MG63 (cell line): ENCODE measurements at regions not wholly inside any gene's neighbourhood (a gene's known extent, or its start where the extent isn't known, plus 50 kb on each side); places are given as distances from the start of the nearest gene placed in this dataset.
"Not testable (repeated sequence)": the region's sequence is repeated elsewhere in the genome, so short reads cannot be mapped to it uniquely, and the experiment has no call there.

Experiments
- DNase-seq: peaks from one replicate; pipeline ENCODE4 v3.0.0-alpha.2; 2020
- H3K27me3 ChIP-seq: fragments of 250-450 bp; sonication (Bioruptor Pico); 2 replicates; pipeline ENCODE4 v1.5.1; 2020; ENCODE audit warnings: mild to moderate bottlenecking, moderate library complexity
- H3K36me3 ChIP-seq: fragments of 250-450 bp; sonication (Bioruptor Pico); 2 replicates; pipeline ENCODE4 v1.5.1; 2020; ENCODE audit warnings: mild to moderate bottlenecking, moderate library complexity
- H3K4me3 ChIP-seq: fragments of 250-450 bp; sonication (Bioruptor Pico); 2 replicates; pipeline ENCODE4 v1.5.1; 2020; ENCODE audit warnings: mild to moderate bottlenecking, moderate library complexity
- H3K9me3 ChIP-seq: fragments of 250-450 bp; sonication (Bioruptor Pico); 2 replicates; pipeline ENCODE4 v1.5.1; 2020; ENCODE audit warnings: mild to moderate bottlenecking, moderate library complexity

DNA sequence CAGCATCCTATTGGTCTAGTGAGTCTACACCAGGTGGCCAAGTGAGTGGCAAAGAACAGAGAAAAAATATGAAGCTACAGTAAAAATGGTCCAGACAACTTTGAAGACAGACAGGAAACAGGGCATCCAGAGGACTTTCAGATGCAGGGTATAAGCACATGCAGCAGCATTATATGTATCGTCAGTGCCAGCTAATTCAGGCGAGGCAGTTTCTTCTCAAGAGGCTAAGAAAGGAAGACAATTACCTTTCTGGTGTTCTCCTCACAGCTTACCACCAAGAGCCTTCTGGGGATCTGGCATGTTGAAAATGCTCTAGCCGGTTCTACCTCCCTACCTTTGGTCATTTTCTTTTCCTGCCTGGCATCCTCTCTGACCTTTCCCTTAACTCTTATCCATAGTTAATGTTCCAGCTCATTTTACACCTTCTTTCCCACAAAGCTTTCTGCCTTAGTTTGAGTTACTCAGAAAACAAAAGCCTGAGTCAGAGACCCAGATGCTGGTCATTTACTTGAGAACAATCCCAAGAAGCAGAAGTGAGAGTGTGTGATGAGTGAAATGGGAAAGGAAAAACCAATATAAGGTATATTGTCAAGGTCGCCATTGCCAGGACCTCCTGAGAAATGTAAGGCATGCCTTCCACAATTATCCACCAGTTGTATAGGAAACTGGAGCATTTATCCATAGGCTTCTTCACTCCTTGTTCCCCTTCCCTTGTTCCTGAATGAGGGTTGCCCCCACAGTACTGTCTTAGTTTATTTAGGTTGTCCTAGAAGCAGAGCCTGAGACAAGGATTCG lies 444.1 kb downstream of the PLPP3 start:
- Histone ChIP-seq H3K36me3 (no peaks in the 10 kb centered on the region), H3K9me3 (no peaks in the 10 kb centered on the region), H3K4me3 (no peak overlapping the region), H3K27me3 (no peaks in the 10 kb centered on the region)
- DNase-seq = no peak

DNA sequence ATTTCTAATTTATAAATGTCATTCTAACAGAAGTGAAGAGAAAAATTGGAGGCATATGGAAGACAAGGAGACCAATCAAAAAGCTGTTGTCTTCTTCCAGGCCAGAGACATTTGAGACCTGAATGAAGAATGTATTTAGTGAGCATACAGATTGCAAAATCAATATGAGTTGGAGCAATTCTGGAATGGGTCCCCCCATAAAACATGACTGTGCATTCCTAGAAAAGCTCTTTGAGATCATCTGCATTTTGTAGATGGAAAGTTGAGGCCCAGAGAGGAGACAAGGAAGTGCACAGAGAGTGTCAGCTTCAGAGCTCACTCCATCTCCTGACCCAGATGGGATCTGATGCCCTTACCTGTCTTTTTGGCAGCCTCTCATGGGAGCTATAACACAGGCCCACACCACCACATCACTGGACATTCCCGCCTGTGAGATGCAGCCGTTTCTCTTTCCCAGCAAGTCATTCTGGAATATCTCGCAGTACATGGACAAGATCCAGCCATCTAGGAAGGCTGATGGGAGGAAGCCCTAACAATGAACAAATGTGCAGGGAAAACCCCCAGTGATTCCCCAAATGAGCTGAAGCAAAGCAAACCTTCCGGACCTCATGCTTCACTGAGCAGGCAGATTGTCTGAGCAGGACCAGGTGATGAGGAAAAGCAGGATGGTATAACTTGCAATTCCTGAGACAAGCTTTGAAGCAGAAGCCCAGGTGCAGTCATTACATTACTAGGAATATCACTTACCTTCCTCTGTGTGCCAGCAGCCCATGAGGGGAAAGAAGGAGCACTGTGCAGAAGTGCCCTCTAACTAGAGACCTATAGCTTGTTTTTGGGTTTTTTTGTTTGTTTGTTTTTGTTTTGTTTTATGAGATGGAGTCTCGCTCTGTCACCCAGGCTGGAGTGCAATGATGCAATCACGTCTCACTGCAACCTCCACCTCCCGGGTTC lies 445.6 kb downstream of the PLPP3 start:
- DNase-seq = no peak
- H3K36me3 ChIP-seq = no peaks in the 10 kb centered on the region

DNA sequence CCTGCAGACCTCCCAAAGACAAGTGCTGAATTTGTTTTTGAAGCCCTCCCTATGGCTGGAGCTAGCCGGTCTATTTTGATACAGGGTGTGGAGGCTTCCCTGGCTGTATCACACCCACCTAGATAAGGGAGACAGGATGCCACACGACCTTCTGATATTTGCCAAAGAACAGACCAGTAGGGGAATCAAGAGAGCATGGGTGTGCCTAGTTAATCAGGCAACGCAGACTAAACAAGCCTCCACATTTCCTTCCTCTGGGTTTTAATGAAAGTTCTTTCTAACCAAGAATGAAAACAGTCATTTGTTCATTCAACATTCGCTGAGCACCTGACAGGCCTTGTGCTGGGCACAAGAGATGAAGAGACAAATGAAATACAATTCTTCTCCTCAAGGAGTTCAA lies 446.8 kb downstream of the PLPP3 start:
- no peak for DNase-seq
- H3K36me3 ChIP-seq = no peaks in the 10 kb centered on the region
- no peaks in the 10 kb centered on the region for H3K27me3 ChIP-seq
- H3K9me3 ChIP-seq = no peaks in the 10 kb centered on the region
- no peak overlapping the region for H3K4me3 ChIP-seq

More for the DNA sequence above, 445.6 kb downstream of the PLPP3 start:
- Histone ChIP-seq H3K27me3 (no peaks in the 10 kb centered on the region), H3K9me3 (no peaks in the 10 kb centered on the region), H3K4me3 (no peak overlapping the region)

DNA sequence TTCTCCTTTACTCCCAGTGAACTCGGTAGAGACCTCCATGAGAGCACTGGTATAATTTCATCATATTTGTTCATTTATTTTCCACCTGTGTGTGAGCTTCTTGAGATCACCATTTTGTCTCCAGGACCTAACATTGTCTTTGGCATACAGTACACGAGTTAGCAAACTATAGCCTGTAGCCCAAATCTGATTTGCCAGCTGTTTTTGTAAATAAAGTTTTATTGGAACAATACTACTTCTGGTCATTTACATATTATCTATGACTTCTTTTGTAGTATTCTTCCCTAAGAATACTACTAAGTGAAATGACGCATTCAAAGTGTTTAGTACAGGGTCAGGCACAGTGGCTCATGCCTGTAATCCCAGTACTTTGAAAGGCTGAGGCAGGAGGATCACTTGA lies 449.5 kb downstream of the PLPP3 start:
- no peak for DNase-seq
- H3K9me3 ChIP-seq = 0 out of 2 replicates have a peak, but pooled peaks cover 1% of the 10 kb centered on the region

DNA sequence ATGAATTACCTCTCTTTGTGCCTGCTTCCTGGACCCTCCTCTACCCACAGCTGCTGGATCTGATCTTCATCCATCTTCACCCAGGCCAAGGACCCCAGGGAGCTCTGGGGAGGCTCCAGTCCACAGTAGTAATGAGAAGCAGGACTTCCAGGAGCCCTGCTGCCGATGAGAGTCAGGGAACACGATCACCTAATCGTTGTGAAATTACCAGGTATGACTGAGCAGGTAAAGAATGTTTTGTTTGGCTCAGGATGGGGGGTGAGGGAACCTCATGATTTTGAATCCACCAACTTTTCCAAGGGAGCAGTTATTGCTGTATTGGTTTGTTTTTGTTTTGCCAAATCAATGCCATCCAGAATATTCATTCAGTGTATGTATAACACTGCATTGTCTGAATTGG lies 454.0 kb downstream of the PLPP3 start:
- 0 out of 2 replicates have a peak, but pooled peaks cover 3% of the 10 kb centered on the region for H3K9me3 ChIP-seq
- no peaks in the 10 kb centered on the region for H3K27me3 ChIP-seq
- no peak overlapping the region for H3K4me3 ChIP-seq
- no peak for DNase-seq
- no peaks in the 10 kb centered on the region for H3K36me3 ChIP-seq

More for the DNA sequence above, 449.5 kb downstream of the PLPP3 start:
- no peaks in the 10 kb centered on the region for H3K27me3 ChIP-seq
- no peaks in the 10 kb centered on the region for H3K36me3 ChIP-seq
- H3K4me3 ChIP-seq = no peak overlapping the region

DNA sequence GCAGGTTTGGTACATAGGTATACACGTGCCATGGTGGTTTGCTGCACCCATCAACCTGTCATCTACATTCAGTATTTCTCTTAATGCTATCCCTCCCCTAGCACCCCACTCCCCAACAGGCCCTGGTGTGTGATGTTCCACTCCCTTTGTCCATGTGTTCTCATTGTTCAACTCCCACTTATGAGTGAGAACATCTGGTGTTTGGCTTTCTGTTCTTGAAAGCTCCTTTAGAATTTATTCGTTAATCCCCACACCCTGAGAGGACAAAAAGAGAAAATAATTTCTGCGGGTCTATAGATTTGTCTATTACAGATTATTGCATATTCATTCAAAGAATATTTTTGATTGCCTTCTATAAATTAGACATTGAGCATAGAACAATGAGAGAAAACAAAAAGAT lies 455.5 kb downstream of the PLPP3 start:
- 0 out of 2 replicates have a peak, but pooled peaks cover 3% of the 10 kb centered on the region for H3K9me3 ChIP-seq

DNA sequence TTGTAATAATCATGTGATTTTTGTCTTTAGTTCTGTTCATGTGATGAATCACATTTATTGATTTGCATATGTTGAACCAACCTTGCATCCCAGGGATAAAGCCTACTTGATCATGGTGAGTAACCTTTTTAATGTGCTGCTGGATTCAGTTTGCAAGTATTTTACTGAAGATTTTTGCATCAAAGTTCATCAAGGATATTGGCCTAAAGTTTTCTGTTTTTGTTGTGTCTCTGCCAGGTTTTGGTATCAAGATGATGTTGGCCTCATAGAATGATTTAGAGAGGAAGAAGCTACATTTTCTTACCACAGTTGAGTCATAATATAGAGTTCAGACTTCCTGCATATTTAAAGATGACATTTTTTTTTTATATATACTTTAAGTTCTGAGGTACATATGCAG lies 455.9 kb downstream of the PLPP3 start:
- Histone ChIP-seq H3K9me3 (0 out of 2 replicates have a peak, but pooled peaks cover 3% of the 10 kb centered on the region), H3K27me3 (no peaks in the 10 kb centered on the region), H3K4me3 (no peak overlapping the region), H3K36me3 (no peaks in the 10 kb centered on the region)
- DNase-seq = no peak

More for the DNA sequence above, 455.5 kb downstream of the PLPP3 start:
- H3K4me3 ChIP-seq = no peak overlapping the region
- no peaks in the 10 kb centered on the region for H3K36me3 ChIP-seq
- no peak for DNase-seq
- no peaks in the 10 kb centered on the region for H3K27me3 ChIP-seq

DNA sequence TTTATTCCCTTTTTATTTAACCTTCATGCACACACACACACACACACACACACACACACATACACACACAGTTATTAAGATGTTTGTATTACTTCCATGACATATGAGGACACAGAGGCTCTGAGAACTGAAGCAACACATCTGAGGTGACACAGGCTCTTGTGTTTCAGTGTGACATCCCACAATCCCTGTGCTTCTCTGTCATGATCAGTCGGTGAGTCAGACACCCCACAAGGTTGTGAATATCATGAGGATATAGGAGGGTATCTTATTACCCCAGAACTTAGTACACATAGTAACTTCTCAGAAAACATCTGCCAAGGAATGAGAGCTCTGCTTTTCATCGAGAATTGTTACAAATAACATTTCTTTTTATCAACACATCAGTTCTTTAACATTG lies 459.3 kb downstream of the PLPP3 start:
- DNase-seq = no peak
- H3K4me3 ChIP-seq = no peak overlapping the region
- H3K27me3 ChIP-seq = no peaks in the 10 kb centered on the region
- H3K36me3 ChIP-seq = no peaks in the 10 kb centered on the region
- 0 out of 2 replicates have a peak, but pooled peaks cover 2% of the 10 kb centered on the region for H3K9me3 ChIP-seq

DNA sequence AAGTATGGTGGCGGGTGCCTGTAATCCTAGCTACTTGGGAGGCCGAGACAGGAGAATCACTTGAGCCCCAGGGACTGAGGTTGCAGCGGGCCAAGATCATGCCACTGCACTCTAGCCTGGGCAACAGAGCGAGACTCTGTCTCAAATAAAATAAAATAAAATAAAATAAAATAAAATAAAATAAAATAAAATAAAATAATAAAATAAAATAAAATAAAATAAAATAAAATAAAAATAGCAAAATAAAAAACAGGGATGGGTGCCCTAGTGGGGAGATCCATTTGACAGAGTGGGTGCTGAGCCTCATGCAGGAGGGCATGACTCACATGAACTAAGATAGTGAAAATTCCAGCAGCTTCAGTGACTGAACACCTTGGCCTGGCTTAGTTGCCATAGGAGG lies 460.7 kb downstream of the PLPP3 start:
- not testable (repeated sequence) for H3K9me3 ChIP-seq, DNase-seq, H3K36me3 ChIP-seq, H3K27me3 ChIP-seq, H3K4me3 ChIP-seq

DNA sequence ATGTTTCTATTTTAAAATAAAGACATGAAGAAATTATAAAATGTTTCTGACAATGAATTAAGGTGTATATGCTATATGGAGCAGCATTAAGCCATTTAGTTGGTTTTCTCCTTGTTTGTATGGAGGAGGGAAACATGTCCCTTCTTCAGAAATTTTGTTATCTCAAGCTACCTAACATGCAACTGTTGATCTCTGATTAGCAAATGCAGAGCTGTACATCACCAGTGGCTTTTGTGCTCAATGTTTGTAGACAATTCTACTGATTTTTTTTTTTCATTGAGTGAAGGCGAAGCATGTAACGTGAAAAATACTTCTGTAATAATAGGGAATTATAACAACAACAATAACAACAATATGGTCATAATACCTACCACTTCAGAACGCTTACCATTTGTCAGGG lies 463.7 kb downstream of the PLPP3 start:
- no peaks in the 10 kb centered on the region for H3K27me3 ChIP-seq
- no peaks in the 10 kb centered on the region for H3K36me3 ChIP-seq
- peaks cover 2% of the 10 kb centered on the region; the same call in 1 of the 2 replicates for H3K9me3 ChIP-seq
- H3K4me3 ChIP-seq = no peak overlapping the region
- DNase-seq = no peak

DNA sequence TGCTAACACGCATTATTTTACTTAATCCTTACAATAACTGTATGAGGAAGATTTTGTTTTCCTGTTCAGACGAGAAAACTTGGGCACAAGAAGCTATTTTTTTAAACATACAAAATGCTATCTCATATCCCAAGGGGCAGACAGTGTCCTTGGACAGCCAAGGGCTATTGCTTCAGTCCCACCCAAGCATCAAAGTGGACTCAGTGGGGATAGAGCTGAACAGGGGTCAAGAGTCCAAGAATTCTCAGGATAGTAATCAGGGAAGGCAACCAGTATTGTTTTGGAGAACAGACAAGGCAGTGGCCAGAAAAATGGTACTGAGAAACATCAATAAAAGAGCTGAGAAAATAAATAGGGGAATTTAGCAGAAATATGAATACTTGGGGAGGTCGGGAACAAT lies 465.7 kb downstream of the PLPP3 start:
- H3K4me3 ChIP-seq = no peak overlapping the region
- no peaks in the 10 kb centered on the region for H3K27me3 ChIP-seq

DNA sequence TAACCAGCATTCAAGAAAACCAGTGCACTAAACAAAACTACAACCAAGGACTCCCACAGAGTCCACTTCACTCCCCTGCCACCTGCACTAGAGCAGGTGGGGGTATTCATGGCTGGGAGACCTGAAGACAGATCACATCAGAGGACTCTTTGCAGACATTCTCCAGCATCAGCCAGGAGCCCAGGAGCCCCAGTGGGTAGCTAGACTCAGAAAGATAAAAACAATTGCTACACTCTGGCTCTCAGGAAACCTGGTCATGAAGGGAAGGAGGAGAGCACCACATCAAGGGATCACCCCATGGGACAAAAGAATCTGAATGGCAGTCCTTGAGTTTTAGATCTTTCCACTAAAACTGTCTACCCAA lies 472.1 kb downstream of the PLPP3 start:
- Histone ChIP-seq H3K27me3 (no peaks in the 10 kb centered on the region), H3K9me3 (peaks cover 15% of the 10 kb centered on the region), H3K36me3 (no peaks in the 10 kb centered on the region), H3K4me3 (no peak overlapping the region)
- DNase-seq = no peak

More for the DNA sequence above, 465.7 kb downstream of the PLPP3 start:
- H3K9me3 ChIP-seq = peaks cover 2% of the 10 kb centered on the region; the same call in 1 of the 2 replicates
- DNase-seq = no peak
- H3K36me3 ChIP-seq = no peaks in the 10 kb centered on the region

DNA sequence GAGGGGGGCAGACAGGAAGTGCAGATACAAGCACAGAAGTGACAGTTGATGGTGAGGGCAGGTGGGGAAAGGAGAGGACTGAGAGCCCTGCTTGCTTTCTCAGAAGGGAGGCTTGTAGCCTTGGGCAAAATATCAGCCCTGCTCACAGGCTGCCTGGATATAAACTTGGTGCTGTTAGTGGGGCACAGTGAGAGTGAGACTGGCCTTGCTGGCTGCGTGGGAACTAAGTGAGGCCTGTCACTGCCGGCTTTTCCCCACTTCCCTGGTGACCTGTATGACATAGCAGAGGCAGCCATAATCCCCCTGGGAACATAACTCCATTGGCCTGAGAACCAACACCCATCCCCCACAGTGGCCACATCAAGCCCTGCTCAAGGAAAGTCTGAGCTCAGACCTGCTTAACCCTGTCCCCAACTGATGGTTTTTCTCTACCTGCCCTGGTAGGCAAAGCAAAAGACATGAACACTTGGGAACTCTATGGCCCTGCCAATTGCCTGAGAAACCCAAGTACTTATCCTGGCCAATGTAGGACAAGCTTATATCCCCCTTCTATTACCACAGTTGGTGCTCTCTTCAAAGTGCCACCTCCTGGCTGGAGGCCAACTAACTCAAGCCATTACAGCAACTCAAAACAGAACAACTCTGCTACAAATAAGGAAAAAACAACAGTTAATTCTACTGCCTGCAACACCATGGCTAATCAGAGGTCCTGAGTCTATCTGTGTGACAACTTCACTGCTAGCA lies 472.7 kb downstream of the PLPP3 start:
- Histone ChIP-seq H3K4me3 (no peak overlapping the region), H3K27me3 (no peaks in the 10 kb centered on the region), H3K36me3 (no peaks in the 10 kb centered on the region), H3K9me3 (peaks cover 13% of the 10 kb centered on the region)
- no peak for DNase-seq

DNA sequence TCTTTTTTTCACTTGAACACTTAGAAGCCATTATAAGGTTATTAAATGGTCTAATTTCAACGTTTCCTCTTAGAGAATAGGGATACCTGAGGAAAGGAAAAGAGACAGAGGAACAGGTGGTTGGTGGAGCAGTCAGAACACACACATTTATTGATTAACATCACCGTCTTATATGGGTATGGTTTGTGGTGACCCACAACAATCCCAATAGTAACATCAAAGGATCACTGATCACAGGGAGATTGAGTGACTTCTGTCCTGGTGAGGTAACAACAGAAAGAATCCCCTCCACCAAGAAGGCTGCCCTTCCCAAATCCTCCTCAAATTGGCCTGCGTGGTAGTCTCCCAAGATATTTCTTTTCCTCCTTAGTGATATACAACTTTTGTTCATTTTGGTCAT lies 474.0 kb downstream of the PLPP3 start:
- DNase-seq = no peak
- Histone ChIP-seq H3K36me3 (no peaks in the 10 kb centered on the region), H3K27me3 (no peaks in the 10 kb centered on the region)

DNA sequence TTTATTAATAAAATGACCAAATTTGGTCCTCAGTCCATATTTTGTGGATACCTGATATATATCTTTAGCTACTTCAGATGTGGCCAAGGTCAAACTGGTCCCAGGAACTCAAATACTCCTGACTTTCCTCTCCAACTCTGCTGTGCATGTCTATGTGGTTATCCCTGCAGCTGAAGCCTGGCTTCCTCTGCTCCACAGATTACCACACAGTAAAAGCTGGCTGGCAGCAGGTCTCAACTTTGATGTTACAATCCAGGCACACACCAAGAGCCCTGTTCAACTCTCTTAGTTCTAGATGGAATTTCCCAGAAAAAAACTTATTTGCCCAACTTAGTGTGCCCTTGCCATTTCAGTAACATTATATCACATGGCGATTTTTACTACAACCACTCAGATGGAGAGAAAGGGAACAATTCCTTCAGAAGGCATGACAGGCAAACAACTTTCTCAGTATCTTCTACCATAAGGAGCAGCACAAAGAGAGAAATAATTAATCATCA lies 479.5 kb downstream of the PLPP3 start:
- Histone ChIP-seq H3K27me3 (no peaks in the 10 kb centered on the region), H3K36me3 (no peaks in the 10 kb centered on the region), H3K9me3 (peaks cover 9% of the 10 kb centered on the region), H3K4me3 (no peak overlapping the region)
- no peak for DNase-seq

More for the DNA sequence above, 474.0 kb downstream of the PLPP3 start:
- H3K4me3 ChIP-seq = no peak overlapping the region
- peaks cover 13% of the 10 kb centered on the region for H3K9me3 ChIP-seq

DNA sequence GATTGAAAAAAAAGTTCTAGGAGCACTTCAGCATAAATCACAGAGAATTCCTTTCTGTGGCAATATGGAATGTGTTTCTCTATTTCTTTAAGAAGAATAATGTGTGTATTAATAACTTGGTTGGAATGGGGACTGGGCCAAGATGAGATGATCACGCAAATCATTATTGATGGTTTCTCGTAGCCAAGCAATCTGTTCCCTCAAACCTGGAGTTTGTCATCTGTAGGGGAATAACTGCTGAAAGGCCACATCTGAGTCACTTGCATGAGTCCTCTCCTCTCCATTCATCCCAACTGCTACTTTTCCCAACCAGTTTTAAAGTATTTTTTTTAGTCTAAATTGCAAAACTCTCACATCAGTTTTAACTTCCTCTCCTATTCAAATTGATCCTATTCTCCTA lies 480.4 kb downstream of the PLPP3 start:
- Histone ChIP-seq H3K9me3 (peaks cover 4% of the 10 kb centered on the region), H3K36me3 (no peaks in the 10 kb centered on the region), H3K4me3 (no peak overlapping the region), H3K27me3 (no peaks in the 10 kb centered on the region)
- no peak for DNase-seq
